Psoas muscle (tissue), 7 donors: ENCODE measurements at regions not wholly inside any gene's neighbourhood (a gene's known extent, or its start where the extent isn't known, plus 50 kb on each side); places are given as distances from the start of the nearest gene placed in this dataset.

Source experiments
- ATAC-seq, 4 donors: fragments of 200-7000 bp; cut with Tn5 transposase; one replicate each; pipeline ENCODE4 v1.9.1; 2020; ENCODE audit warnings: moderate library complexity in 3 of 4, mild to moderate bottlenecking in 2 of 4
- DNase-seq, 2 donors: peaks; one replicate each; pipeline ENCODE4 v3.0.0-alpha.2; 2020
- H3K27ac ChIP-seq: fragments of 200-600 bp; one replicate; pipeline ENCODE4 v1.8.0; 2022
- H3K27me3 ChIP-seq, 3 donors: fragments of 200-600 bp in 1 of 3; one replicate each; pipeline versions ENCODE4 v1.6.1 to v1.8.0; 2013 to 2022; ENCODE audit warnings: low read length in 2 of 3, mild to moderate bottlenecking in 2 of 3, moderate library complexity in 1 of 3; ENCODE audit not compliant: insufficient read depth in 3 of 3
- H3K36me3 ChIP-seq, 2 donors: fragments of 200-600 bp in 1 of 2; one replicate each; pipeline versions ENCODE4 v1.6.1 to v1.8.0; 2013 to 2022; ENCODE audit warnings: low read depth in 1 of 2, mild to moderate bottlenecking in 1 of 2, moderate library complexity in 1 of 2; ENCODE audit not compliant: insufficient read depth in 1 of 2
- H3K4me1 ChIP-seq: fragments of 200-600 bp; one replicate; pipeline ENCODE4 v1.8.0; 2022
- H3K4me3 ChIP-seq: fragments of 200-600 bp; one replicate; pipeline ENCODE4 v1.8.0; 2022; ENCODE audit warnings: mild to moderate bottlenecking
- H3K9me3 ChIP-seq: fragments of 200-600 bp; one replicate; pipeline ENCODE4 v1.8.0; 2022
- WGBS, 3 donors: extraction: QIAGEN DNeasy Blood & Tissue Kit; methylation state at CpG; one replicate each; pipeline versions ENCODE4 v1.1.6 to v1.1.7; 2013; 5-methylcytosine and 5-hydroxymethylcytosine counted together
- intact Hi-C, 2 donors: fragments of 100-400 bp; cut with DNase I; formaldehyde crosslinking; loops; one replicate each; pipeline versions ENCODE4 v1.11.0 to v1.14.2; 2022
- TF ChIP-seq, protein P1 (sequence below): fragments of 200-600 bp; IDR thresholded peaks from one replicate; pipeline ENCODE4 v1.8.0; 2022; ENCODE audit warnings: antibody characterized with exemption
- donor health status: healthy with polysubstance abuse.
- donor health status: DM: no; HTN: no; CAD: no; lungs with moderate emphysema.
- donor health status: Bipolar disorder and iron deficiency.
- donor health status: healthy.
- donor health status: DM: yes; HTN: yes; CAD: no.
- donor health status: DM: no; HTN: no; CAD: no.
- donor health status: DM: yes; HTN: yes; CAD: no.

DNA sequence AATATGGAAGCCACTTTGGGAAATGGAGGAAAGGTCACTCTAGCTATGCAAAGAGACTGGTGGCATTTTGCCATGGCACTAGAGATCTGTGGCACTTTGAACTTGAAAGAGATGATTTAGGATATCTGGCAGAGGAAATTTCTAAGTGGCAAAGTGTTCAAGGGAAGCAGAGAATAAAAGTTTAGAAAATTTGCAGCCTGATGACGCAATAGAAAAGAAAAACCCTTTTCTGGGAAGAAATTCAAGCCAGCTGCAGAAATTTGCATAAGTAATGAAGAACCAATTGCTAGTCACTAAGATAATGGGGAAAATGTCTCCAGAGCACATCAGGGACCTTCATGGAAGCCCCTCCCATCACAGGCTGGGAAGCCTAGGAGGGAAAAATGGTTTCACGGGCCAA is 191.1 kb upstream of the B3GALT2 start:
- no peak for ATAC-seq
- no peaks in the 10 kb centered on the region for H3K4me1 ChIP-seq
- 91 to 98% (median 95%) methylated on average over 2 of the region's 2 CpGs for WGBS, 3 donors
- no peaks in the 10 kb centered on the region for H3K36me3 ChIP-seq
- no peak for DNase-seq
- H3K4me3 ChIP-seq, result no peak overlapping the region
- no peaks in the 10 kb centered on the region for H3K9me3 ChIP-seq
- intact Hi-C loops, result no loop called here
- no peak overlapping the region for H3K27ac ChIP-seq
- H3K27me3 ChIP-seq, result no peaks in the 10 kb centered on the region
- TF ChIP-seq, protein P1, sequence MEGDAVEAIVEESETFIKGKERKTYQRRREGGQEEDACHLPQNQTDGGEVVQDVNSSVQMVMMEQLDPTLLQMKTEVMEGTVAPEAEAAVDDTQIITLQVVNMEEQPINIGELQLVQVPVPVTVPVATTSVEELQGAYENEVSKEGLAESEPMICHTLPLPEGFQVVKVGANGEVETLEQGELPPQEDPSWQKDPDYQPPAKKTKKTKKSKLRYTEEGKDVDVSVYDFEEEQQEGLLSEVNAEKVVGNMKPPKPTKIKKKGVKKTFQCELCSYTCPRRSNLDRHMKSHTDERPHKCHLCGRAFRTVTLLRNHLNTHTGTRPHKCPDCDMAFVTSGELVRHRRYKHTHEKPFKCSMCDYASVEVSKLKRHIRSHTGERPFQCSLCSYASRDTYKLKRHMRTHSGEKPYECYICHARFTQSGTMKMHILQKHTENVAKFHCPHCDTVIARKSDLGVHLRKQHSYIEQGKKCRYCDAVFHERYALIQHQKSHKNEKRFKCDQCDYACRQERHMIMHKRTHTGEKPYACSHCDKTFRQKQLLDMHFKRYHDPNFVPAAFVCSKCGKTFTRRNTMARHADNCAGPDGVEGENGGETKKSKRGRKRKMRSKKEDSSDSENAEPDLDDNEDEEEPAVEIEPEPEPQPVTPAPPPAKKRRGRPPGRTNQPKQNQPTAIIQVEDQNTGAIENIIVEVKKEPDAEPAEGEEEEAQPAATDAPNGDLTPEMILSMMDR, result no peak

DNA sequence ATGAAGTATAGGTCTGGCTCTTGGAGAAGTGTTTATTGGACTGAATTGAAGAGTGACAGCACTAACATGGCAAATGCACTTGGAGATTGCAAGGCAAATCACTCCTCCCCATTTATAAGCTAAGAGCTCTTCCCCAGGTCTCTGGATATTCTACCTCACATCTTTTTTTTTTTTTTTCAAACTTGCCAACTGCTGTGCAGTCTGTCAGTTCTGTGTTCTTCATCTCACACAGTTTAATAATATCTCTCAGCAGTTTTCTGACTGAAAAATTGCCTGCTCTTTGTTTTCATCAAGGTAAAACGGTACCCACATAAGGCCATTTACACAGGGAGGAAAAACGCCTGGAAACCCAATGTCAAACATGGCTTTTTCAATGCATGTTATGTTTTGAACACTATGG is 186.1 kb upstream of the B3GALT2 start:
- H3K9me3 ChIP-seq, result no peaks in the 10 kb centered on the region
- DNase-seq (no peak), ATAC-seq (no peak)
- no peak overlapping the region for H3K27ac ChIP-seq
- H3K36me3 ChIP-seq, result no peaks in the 10 kb centered on the region
- TF ChIP-seq, protein P1, result no peak
- H3K4me1 ChIP-seq, result no peaks in the 10 kb centered on the region
- intact Hi-C loops, result no loop called here
- H3K27me3 ChIP-seq, result no peaks in the 10 kb centered on the region
- WGBS, 3 donors, result 88 to 95% (median 90%) methylated on average over 2 of the region's 2 CpGs
- no peak overlapping the region for H3K4me3 ChIP-seq

GRCh38 chr1:193368302-193368701 is 181.9 kb upstream of the B3GALT2 start:
- DNase-seq (no peak), ATAC-seq (no peak)
- no peaks in the 10 kb centered on the region for H3K9me3 ChIP-seq
- 72 to 74% (median 72%) methylated on average over 5 of the region's 5 CpGs for WGBS, 3 donors
- no peak overlapping the region for H3K4me3 ChIP-seq
- TF ChIP-seq, protein P1, result no peak
- no peaks in the 10 kb centered on the region for H3K4me1 ChIP-seq
- H3K36me3 ChIP-seq, result no peaks in the 10 kb centered on the region
- intact Hi-C loops, result no loop called here
- no peaks in the 10 kb centered on the region for H3K27me3 ChIP-seq
- H3K27ac ChIP-seq, result no peak overlapping the region

GRCh38 chr1:193367863-193368262 is 181.4 kb upstream of the B3GALT2 start:
- Histone ChIP-seq H3K36me3 (no peaks in the 10 kb centered on the region), H3K4me1 (no peaks in the 10 kb centered on the region), H3K9me3 (no peaks in the 10 kb centered on the region), H3K27ac (no peak overlapping the region), H3K4me3 (no peak overlapping the region), H3K27me3 (no peaks in the 10 kb centered on the region)
- TF ChIP-seq, protein P1, result no peak
- ATAC-seq (no peak), DNase-seq (no peak)
- WGBS, 3 donors, result 29 to 43% (median 35%) methylated on average over 1 of the region's 1 CpG
- intact Hi-C loops, result no loop called here

DNA sequence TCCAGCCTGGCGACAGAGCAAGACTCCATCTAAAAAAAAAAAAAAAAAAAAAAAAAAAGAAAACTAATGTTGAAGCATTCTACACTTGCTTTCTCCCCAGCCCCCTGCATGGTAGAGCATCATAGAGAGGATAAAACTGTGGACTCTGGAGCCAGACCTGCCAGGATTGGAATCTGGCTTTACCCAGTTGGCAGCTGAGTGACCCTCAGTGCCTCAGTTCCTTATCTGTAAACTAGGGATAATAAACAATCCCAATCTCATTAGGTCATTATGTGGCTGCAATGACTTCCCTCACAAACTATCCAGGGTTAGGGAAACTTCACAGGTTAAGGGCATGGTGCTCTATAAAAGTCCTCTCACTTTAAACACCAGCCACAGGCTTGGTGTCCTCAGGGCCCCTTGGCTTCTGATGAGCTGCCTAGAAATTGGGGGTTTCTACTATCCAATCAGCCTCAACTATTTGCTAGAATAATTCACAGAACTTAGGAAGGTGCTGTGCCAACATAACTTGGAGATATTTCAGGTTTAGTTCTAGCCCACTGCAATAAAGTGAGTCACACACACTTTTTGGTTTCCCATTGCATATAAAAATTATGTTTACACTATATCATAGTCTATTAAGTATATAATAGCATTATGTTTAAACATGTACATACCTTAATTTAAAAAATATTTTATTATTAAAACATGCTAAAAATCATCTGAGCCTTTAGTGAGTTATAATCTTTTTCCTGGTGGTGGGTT is 180.5 kb upstream of the B3GALT2 start:
- 75 to 100% (median 80%) methylated on average over 1 of the region's 1 CpG for WGBS, 3 donors
- intact Hi-C loops, result no loop called here

More for the DNA sequence above, 180.5 kb upstream of the B3GALT2 start:
- H3K4me1 ChIP-seq, result no peaks in the 10 kb centered on the region
- no peak overlapping the region for H3K4me3 ChIP-seq
- no peak overlapping the region for H3K27ac ChIP-seq
- ATAC-seq, result no peak
- no peak for DNase-seq
- H3K9me3 ChIP-seq, result no peaks in the 10 kb centered on the region
- TF ChIP-seq, protein P1, result no peak
- no peaks in the 10 kb centered on the region for H3K27me3 ChIP-seq
- no peaks in the 10 kb centered on the region for H3K36me3 ChIP-seq
